K562 (cell line): ENCODE measurements at regions not wholly inside any gene's neighbourhood (a gene's known extent, or its start where the extent isn't known, plus 50 kb on each side); places are given as distances from the start of the nearest gene placed in this dataset.
A peak's percentile ranks its signal among the peaks of the same experiment; 100 is the strongest.

Source experiments
- CREB3L1 ChIP-seq: fragments of 450-650 bp; IDR thresholded peaks from 2 replicates; pipeline ENCODE4 v1.6.1; 2014; ENCODE audit warnings: low read depth, mild to moderate bottlenecking, moderate library complexity, borderline replicate concordance
- CTBP1 ChIP-seq: fragments of 450-650 bp; IDR thresholded peaks from 2 replicates; pipeline ENCODE4 v1.6.1; 2016; ENCODE audit warnings: borderline replicate concordance
- CTCF ChIP-seq, 3 experiments: IDR thresholded peaks in 2 of 3; conservative IDR thresholded peaks in 1 of 3; 2 replicates each; pipeline ENCODE4 v1.5.1; 2011 to 2012; ENCODE audit warnings: low read length in 3 of 3, mild to moderate bottlenecking in 3 of 3, control low read depth in 2 of 3, improper control_type of control experiment in 1 of 3, inconsistent platforms in 1 of 3, low read depth in 1 of 3, mixed read lengths in 1 of 3, moderate library complexity in 1 of 3; ENCODE audit not compliant: insufficient read depth in 2 of 3
- GTF2F1 ChIP-seq: IDR thresholded peaks from 2 replicates; pipeline ENCODE4 v1.6.1; 2011; ENCODE audit warnings: low read depth, low read length, improper control_type of control experiment
- JUND ChIP-seq, 2 experiments: IDR thresholded peaks; 2 replicates in 1 of 2; 3 replicates in 1 of 2; pipeline ENCODE4 v1.6.1; 2011; ENCODE audit warnings: borderline replicate concordance in 2 of 2, low read depth in 2 of 2, low read length in 2 of 2, improper control_type of control experiment in 1 of 2, missing biosample characterization in 1 of 2, missing genetic modification characterization in 1 of 2, missing genetic modification reagents in 1 of 2
- NFIC ChIP-seq: fragments of 450-650 bp; IDR thresholded peaks from 2 replicates; pipeline ENCODE4 v1.6.1; 2017; ENCODE audit warnings: mild to moderate bottlenecking, inconsistent platforms
- PHF21A ChIP-seq: fragments of 450-650 bp; IDR thresholded peaks from 2 replicates; pipeline ENCODE4 v1.6.1; 2017; ENCODE audit warnings: low read depth, borderline replicate concordance
- POLR2A ChIP-seq: fragments of 450-650 bp; conservative IDR thresholded peaks from 2 replicates; pipeline ENCODE4 v1.6.1; 2016
- THAP7 ChIP-seq: fragments of 250-450 bp; sonication (Bioruptor Pico); IDR thresholded peaks from 2 replicates; pipeline ENCODE4 v1.5.0; 2021
- ZNF121 ChIP-seq: sonication (generic); formaldehyde crosslinking; conservative IDR thresholded peaks from 2 replicates; pipeline ENCODE4 v1.8.0; 2022; ENCODE audit warnings: missing genetic modification reagents
- ZNF263 ChIP-seq: sonication (generic); formaldehyde crosslinking; IDR thresholded peaks from 2 replicates; pipeline ENCODE4 v1.8.0; 2022; ENCODE audit warnings: mild to moderate bottlenecking, missing genetic modification reagents, borderline replicate concordance
- TF ChIP-seq, protein P1 (sequence below): sonication (generic); IDR thresholded peaks from 2 replicates; pipeline ENCODE4 v1.6.1; 2016
- TF ChIP-seq, protein P2 (sequence below): fragments of 450-650 bp; IDR thresholded peaks from 2 replicates; pipeline ENCODE4 v1.6.1; 2016; ENCODE audit warnings: borderline replicate concordance

- TF ChIP-seq, protein P1, sequence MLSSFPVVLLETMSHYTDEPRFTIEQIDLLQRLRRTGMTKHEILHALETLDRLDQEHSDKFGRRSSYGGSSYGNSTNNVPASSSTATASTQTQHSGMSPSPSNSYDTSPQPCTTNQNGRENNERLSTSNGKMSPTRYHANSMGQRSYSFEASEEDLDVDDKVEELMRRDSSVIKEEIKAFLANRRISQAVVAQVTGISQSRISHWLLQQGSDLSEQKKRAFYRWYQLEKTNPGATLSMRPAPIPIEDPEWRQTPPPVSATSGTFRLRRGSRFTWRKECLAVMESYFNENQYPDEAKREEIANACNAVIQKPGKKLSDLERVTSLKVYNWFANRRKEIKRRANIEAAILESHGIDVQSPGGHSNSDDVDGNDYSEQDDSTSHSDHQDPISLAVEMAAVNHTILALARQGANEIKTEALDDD = no peak
- TF ChIP-seq JUND (IDR thresholded peaks at IDR 0.05; ENCODE audit: borderline replicate concordance, low read depth, low read length) = no peak
- TF ChIP-seq JUND (tag; IDR thresholded peaks at IDR 0.05; ENCODE audit: borderline replicate concordance, low read depth, low read length) = no peak
- TF ChIP-seq ZNF121 = no peak
- TF ChIP-seq CREB3L1 = no peak
- TF ChIP-seq, protein P2, sequence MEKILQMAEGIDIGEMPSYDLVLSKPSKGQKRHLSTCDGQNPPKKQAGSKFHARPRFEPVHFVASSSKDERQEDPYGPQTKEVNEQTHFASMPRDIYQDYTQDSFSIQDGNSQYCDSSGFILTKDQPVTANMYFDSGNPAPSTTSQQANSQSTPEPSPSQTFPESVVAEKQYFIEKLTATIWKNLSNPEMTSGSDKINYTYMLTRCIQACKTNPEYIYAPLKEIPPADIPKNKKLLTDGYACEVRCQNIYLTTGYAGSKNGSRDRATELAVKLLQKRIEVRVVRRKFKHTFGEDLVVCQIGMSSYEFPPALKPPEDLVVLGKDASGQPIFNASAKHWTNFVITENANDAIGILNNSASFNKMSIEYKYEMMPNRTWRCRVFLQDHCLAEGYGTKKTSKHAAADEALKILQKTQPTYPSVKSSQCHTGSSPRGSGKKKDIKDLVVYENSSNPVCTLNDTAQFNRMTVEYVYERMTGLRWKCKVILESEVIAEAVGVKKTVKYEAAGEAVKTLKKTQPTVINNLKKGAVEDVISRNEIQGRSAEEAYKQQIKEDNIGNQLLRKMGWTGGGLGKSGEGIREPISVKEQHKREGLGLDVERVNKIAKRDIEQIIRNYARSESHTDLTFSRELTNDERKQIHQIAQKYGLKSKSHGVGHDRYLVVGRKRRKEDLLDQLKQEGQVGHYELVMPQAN = no peak
- TF ChIP-seq ZNF263 (CRISPR knock-in tag) = no peak
- TF ChIP-seq PHF21A = no peak; the same call in 1 of the 2 replicates
- TF ChIP-seq GTF2F1 = no peak
- peak; percentile 96 for TF ChIP-seq POLR2A
- peak; percentile 4; the same call in 1 of the 2 replicates for TF ChIP-seq NFIC
- no peak for TF ChIP-seq CTCF (IDR thresholded peaks at IDR 0.05 in 2 of 3, conservative IDR thresholded peaks at IDR 0.05 in 1 of 3; ENCODE audit: insufficient read depth in 2 of 3, low read depth in 1 of 3, low read length in 3 of 3)
- TF ChIP-seq THAP7 (CRISPR knock-in tag) = no peak
- TF ChIP-seq CTBP1 = no peak
Observed at GRCh38 chr7:106774213-106774767, 90.8 kb upstream of the PIK3CG start.
